ENCODE measurements at regions not wholly inside any gene's neighbourhood (a gene's known extent, or its start where the extent isn't known, plus 50 kb on each side); places are given as distances from the start of the nearest gene placed in this dataset.

GRCh38 chr20:6583134-6583738, 184.2 kb upstream of the BMP2 start:
- FAIRE-seq (peak; percentile 37), DNase-seq (peak in 4 of 5 donors; percentile 33 to 80 (median 74))
- Histone ChIP-seq H3K27me3 (ENCODE audit: control insufficient read depth, insufficient read depth, low read length) (no peaks in the 10 kb centered on the region), H3K9ac (ENCODE audit: low read length in 3 of 3) (no peak overlapping the region), H3K4me1 (ENCODE audit: control insufficient read depth in 2 of 3, insufficient read depth in 2 of 3, low read depth in 1 of 3, low read length in 3 of 3) (no peaks in the 10 kb centered on the region), H3K36me3 (ENCODE audit: control insufficient read depth in 2 of 3, insufficient read depth in 3 of 3, low read length in 3 of 3) (no peaks in the 10 kb centered on the region), H3K9me3 (ENCODE audit: control insufficient read depth in 2 of 3, insufficient read depth in 1 of 3, low read length in 3 of 3) (no peaks in the 10 kb centered on the region), H3K4me3 (ENCODE audit: low read length in 3 of 3) (no peak overlapping the region), H3K27ac (ENCODE audit: low read depth in 2 of 2, low read length in 2 of 2) (no peak overlapping the region)
- intact Hi-C loops (cut with DNase I): no loop called here
- TF ChIP-seq CTCF (IDR thresholded peaks at IDR 0.05; ENCODE audit: borderline replicate concordance, extremely low read depth, insufficient read depth): peak; percentile 72

- Histone ChIP-seq H3K9me3 (ENCODE audit: control insufficient read depth in 2 of 3, insufficient read depth in 1 of 3, low read length in 3 of 3) (no peaks in the 10 kb centered on the region), H3K36me3 (ENCODE audit: control insufficient read depth in 2 of 3, insufficient read depth in 3 of 3, low read length in 3 of 3) (no peaks in the 10 kb centered on the region), H3K4me3 (ENCODE audit: low read length in 3 of 3) (no peak overlapping the region), H3K27me3 (ENCODE audit: control insufficient read depth, insufficient read depth, low read length) (no peaks in the 10 kb centered on the region), H3K4me1 (ENCODE audit: control insufficient read depth in 2 of 3, insufficient read depth in 2 of 3, low read depth in 1 of 3, low read length in 3 of 3) (no peaks in the 10 kb centered on the region), H3K9ac (ENCODE audit: low read length in 3 of 3) (no peak overlapping the region), H3K27ac (ENCODE audit: low read depth in 2 of 2, low read length in 2 of 2) (no peak overlapping the region)
- DNase-seq (no peak), FAIRE-seq (no peak)
- TF ChIP-seq CTCF (IDR thresholded peaks at IDR 0.05; ENCODE audit: borderline replicate concordance, extremely low read depth, insufficient read depth): no peak
- intact Hi-C loops (cut with DNase I): no loop called here
These were observed 185.0 kb upstream of the BMP2 start for GRCh38 chr20:6582449-6582848.

GRCh38 chr20:6580486-6580885, 187.0 kb upstream of the BMP2 start:
- Histone ChIP-seq H3K27me3 (ENCODE audit: control insufficient read depth, insufficient read depth, low read length) (no peaks in the 10 kb centered on the region), H3K9me3 (ENCODE audit: control insufficient read depth in 2 of 3, insufficient read depth in 1 of 3, low read length in 3 of 3) (no peaks in the 10 kb centered on the region), H3K27ac (ENCODE audit: low read depth in 2 of 2, low read length in 2 of 2) (no peak overlapping the region), H3K4me3 (ENCODE audit: low read length in 3 of 3) (no peak overlapping the region), H3K4me1 (ENCODE audit: control insufficient read depth in 2 of 3, insufficient read depth in 2 of 3, low read depth in 1 of 3, low read length in 3 of 3) (no peaks in the 10 kb centered on the region), H3K9ac (ENCODE audit: low read length in 3 of 3) (no peak overlapping the region), H3K36me3 (ENCODE audit: control insufficient read depth in 2 of 3, insufficient read depth in 3 of 3, low read length in 3 of 3) (no peaks in the 10 kb centered on the region)
- DNase-seq (no peak), FAIRE-seq (no peak)
- intact Hi-C loops (cut with DNase I): no loop called here
- TF ChIP-seq CTCF (IDR thresholded peaks at IDR 0.05; ENCODE audit: borderline replicate concordance, extremely low read depth, insufficient read depth): no peak

- intact Hi-C loops (cut with DNase I): no loop called here
- Histone ChIP-seq H3K27me3 (ENCODE audit: control insufficient read depth, insufficient read depth, low read length) (no peaks in the 10 kb centered on the region), H3K4me1 (ENCODE audit: control insufficient read depth in 2 of 3, insufficient read depth in 2 of 3, low read depth in 1 of 3, low read length in 3 of 3) (no peaks in the 10 kb centered on the region), H3K9me3 (ENCODE audit: control insufficient read depth in 2 of 3, insufficient read depth in 1 of 3, low read length in 3 of 3) (no peaks in the 10 kb centered on the region), H3K9ac (ENCODE audit: low read length in 3 of 3) (no peak overlapping the region), H3K27ac (ENCODE audit: low read depth in 2 of 2, low read length in 2 of 2) (no peak overlapping the region), H3K4me3 (ENCODE audit: low read length in 3 of 3) (no peak overlapping the region), H3K36me3 (ENCODE audit: control insufficient read depth in 2 of 3, insufficient read depth in 3 of 3, low read length in 3 of 3) (no peaks in the 10 kb centered on the region)
- DNase-seq (no peak), FAIRE-seq (no peak)
- TF ChIP-seq CTCF (IDR thresholded peaks at IDR 0.05; ENCODE audit: borderline replicate concordance, extremely low read depth, insufficient read depth): no peak
These were observed 187.7 kb upstream of the BMP2 start for GRCh38 chr20:6579824-6580223.
